VCaP (cell line): ENCODE measurements at regions not wholly inside any gene's neighbourhood (a gene's known extent, or its start where the extent isn't known, plus 50 kb on each side); places are given as distances from the start of the nearest gene placed in this dataset.
"Not testable (repeated sequence)": the region's sequence is repeated elsewhere in the genome, so short reads cannot be mapped to it uniquely, and the experiment has no call there.

Source experiments
- H3K27ac ChIP-seq: fragments of 450-650 bp; 2 replicates; pipeline ENCODE4 v1.5.1; 2017
- TF ChIP-seq, protein P1 (sequence below): fragments of 450-650 bp; conservative IDR thresholded peaks from 2 replicates; pipeline ENCODE4 v1.5.1; 2017; ENCODE audit warnings: mild to moderate bottlenecking, moderate library complexity

DNA sequence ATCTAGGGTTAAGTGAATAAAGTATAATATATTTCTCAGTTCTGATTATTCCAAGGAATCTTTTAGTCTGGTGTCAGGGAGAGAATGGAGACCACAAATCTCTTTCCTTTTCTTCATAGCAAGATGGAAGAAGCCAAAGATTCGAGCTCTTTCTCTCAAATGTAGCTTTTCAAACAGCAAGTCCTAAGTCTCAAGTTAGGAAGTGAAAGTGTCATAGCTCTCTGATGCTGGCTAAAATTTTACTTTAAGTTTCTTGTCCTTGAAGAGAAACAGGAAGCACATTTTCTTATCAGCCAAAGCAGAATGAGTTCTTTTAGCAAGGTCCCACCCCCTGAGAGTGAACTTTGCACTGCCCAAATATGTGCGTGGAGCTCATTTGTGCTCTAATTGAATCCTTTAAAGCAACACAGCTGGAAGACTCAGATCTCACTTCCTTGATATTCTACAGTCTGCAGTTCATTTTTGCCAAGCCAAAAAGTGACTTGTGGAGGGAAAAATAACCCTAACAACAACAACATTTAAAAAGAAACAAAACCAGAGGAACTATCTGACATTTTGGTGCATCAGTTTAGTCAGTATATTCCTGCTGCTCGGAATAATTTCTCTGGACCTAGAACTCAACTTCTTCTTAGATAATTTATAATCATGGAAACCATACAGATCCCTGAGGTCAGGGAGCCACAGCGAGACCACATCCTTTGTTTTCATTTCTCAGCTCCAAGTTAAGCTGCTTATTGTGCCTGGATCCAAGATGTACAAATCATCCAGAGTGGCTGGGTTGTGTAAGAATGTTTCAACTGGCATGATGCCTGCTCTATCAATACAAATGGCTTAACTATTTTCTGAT lies 238.7 kb upstream of the P2RY1 start:
- H3K27ac ChIP-seq: no peak overlapping the region
- TF ChIP-seq, protein P1, sequence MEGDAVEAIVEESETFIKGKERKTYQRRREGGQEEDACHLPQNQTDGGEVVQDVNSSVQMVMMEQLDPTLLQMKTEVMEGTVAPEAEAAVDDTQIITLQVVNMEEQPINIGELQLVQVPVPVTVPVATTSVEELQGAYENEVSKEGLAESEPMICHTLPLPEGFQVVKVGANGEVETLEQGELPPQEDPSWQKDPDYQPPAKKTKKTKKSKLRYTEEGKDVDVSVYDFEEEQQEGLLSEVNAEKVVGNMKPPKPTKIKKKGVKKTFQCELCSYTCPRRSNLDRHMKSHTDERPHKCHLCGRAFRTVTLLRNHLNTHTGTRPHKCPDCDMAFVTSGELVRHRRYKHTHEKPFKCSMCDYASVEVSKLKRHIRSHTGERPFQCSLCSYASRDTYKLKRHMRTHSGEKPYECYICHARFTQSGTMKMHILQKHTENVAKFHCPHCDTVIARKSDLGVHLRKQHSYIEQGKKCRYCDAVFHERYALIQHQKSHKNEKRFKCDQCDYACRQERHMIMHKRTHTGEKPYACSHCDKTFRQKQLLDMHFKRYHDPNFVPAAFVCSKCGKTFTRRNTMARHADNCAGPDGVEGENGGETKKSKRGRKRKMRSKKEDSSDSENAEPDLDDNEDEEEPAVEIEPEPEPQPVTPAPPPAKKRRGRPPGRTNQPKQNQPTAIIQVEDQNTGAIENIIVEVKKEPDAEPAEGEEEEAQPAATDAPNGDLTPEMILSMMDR: no peak

DNA sequence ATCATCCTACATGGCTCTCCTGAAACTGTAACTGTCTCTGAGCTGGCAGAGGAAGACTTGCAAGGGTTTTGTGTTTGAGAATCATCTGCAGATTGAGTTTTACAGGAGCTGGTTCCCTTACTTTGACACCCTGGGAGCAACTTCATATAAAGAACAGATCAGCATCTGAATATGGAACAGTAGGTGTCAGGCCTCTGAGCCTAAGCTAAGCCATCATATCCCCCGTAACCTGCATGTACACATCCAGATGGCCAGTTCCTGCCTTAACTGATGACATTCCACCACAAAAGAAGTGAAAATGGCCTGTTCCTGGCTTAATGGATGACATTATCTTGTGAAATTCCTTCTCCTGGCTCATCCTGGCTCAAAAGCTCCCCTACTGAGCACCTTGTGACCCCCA lies 238.1 kb upstream of the P2RY1 start:
- not testable (repeated sequence) for H3K27ac ChIP-seq

DNA sequence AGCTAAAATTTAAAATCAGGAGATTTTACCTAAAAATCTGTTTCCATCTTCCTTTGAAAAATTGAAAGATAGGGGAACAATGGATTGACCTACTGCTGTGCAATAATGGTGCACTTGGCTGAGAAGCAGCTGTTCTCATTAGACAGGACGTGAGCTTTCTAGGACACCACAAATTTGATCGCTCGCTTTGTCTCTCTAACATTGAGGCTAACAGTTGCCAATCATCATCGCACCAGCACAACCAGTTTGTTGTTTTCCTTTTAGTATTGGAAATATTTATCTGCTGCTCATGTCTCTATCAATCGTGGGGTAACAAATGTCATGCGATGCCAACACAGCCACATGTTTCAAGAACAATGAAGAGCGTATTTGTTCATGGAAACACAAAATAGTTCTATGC lies 228.8 kb upstream of the P2RY1 start:
- peak overlapping the region; percentile 32 for H3K27ac ChIP-seq
- TF ChIP-seq, protein P1: no peak

DNA sequence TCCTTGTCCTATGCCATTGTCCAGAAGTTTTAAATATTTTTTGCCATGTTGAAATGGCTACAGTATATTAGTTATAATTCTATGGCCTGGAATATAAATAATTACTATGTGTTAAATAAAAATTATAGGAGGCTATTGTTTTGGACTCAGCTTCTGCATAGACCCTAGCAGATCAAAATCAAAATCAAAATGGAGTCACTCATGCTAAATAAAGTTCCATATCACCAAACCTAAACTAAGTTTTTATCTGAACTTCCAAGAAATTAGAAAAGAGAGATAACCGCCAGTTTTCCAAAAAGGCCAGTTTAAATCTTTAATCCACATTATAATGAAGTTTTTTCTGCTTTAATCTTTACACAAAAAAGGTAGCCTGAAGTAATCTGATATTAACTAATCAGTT lies 227.8 kb upstream of the P2RY1 start:
- no peak overlapping the region for H3K27ac ChIP-seq
- TF ChIP-seq, protein P1: no peak

DNA sequence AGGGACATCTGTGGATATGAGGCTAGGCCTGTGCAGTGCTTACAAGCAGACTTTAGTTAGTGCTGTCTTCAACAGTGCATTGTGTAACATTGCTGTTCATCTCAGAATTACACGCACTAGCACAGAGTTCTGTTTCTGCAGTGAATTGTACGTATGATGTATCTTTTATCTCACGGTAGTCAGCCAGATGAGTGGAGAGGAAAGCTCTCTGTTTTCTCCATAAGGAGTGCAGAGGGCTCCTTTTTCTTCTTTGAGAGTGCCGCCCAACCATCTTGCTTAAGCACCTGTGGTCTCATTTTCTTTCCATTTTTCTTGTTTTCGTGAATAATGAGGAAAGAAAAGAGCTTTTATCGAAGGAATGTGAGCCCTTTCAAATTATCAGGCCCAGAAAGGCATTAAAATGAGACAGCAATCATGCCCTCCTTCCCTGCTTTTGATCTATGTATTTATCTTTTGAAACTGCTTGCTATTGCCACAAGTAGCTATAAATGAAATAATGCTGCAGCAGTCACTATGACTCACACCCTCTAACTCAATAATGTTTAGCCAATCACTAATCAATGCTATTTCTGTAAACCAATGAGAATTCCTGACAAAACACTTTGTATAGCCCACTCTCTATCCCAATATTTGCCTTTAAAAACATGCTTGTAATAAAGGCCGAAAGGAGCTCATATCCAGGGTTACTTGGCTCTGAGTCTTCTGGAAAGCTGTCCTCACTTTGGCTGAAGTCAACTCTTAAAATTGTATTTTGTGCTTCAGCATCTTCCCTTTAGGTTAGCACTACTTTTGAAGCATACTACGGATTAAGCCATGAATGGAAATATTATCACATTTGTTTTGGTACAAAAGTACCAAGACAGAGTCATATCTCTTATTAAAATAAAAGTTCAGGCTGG lies 226.0 kb upstream of the P2RY1 start:
- TF ChIP-seq, protein P1: no peak

DNA sequence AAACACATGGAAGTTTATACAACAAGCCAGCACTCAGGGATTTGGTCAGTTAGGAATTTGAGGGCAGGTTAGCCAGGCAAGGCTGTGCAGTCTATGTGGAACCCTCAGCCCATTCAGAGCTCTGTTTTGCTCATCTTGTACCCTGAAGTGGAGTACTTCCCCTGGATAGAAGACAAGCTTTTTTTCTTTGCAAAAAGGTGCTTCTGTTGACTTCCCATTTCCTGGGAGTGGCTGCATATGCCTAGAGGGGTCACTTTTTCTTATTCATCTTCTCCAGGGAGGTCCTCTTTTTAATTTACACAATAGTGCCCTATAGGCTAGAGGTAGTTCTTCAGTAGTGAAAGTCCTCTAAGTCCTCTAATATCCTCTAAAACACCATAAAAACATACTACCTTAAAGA lies 225.0 kb upstream of the P2RY1 start:
- no peak overlapping the region for H3K27ac ChIP-seq
- TF ChIP-seq, protein P1: no peak

More for the DNA sequence above, 226.0 kb upstream of the P2RY1 start:
- no peak overlapping the region for H3K27ac ChIP-seq

DNA sequence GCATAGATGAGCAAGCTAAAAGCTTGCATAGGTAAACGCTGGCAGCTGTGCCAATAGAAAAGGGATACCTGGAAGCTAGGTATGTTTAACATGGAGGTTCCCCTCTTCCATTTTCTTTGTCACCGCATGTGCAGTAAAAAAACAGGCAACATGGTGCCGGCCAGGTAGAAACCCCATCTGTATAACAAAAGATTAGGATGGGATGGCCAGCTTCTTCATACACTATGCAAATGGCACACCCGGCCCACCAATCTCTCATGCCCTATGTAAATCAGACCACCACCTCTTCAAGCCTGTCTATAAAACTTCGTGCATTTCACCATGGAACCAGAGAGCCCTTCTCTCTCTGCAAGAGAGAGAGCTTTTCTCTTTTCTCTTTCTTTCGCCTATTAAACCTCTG lies 224.3 kb upstream of the P2RY1 start:
- TF ChIP-seq, protein P1: no peak
- H3K27ac ChIP-seq: no peak overlapping the region
